ENCODE measurements at regions not wholly inside any gene's neighbourhood (a gene's known extent, or its start where the extent isn't known, plus 50 kb on each side); places are given as distances from the start of the nearest gene placed in this dataset.

- DNase-seq: no peak
Observed at GRCh38 chr4:123104310-123105025, 182.1 kb upstream of the NUDT6 start.

- no peak for DNase-seq
Observed at GRCh38 chr4:123105026-123105420, 182.6 kb upstream of the NUDT6 start.

DNA sequence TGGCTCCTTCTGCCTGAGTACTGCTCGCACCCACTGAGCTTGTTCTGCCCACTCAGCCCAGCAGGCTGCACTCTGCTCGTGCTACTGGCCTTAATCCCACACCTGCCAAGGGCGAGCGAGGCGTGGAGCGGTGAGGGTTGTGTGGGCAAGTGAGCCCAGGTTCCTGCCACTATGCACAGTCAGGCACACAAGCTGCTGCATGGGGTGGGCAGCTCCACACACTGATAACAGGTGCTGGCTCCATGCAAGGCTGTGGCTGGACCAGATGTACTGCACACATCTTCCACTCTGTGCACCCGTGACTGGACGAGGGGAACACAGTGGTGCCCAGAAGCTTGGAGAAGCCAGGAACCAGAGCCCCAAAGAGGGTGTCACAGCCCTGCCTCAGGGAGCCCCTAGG lies 184.3 kb upstream of the NUDT6 start:
- DNase-seq: no peak

- no peak for DNase-seq
Observed at GRCh38 chr4:123107444-123108252, 185.3 kb upstream of the NUDT6 start.

GRCh38 chr4:123109139-123109538 lies 186.7 kb upstream of the NUDT6 start:
- DNase-seq: no peak

GRCh38 chr4:123110147-123110546 lies 187.8 kb upstream of the NUDT6 start:
- DNase-seq: no peak

GRCh38 chr4:123110685-123111084 lies 188.3 kb upstream of the NUDT6 start:
- DNase-seq: no peak

- DNase-seq: no peak
Observed at GRCh38 chr4:123113155-123113554, 190.8 kb upstream of the NUDT6 start.

- no peak for DNase-seq
Observed at GRCh38 chr4:123114084-123114914, 191.9 kb upstream of the NUDT6 start.

- DNase-seq: no peak
Observed at GRCh38 chr4:123114915-123115756, 192.7 kb upstream of the NUDT6 start.

DNA sequence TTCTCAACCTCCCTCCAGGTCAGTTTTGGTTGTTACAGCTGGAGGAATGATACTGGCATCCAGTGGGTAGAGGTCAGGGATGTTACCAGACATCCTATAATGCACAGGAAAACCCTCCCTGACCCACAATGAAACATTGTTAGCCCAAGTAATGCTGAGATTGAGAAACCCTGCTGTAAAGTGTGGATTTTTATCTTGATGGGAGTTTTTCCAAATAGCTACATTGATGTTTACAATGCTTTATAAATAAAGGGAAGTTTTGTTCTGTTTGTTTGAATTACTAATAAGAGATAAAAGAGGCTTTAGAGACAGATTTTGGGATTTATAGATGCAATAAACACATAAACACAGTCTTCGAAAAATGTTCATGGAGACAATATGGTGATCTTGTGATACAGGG lies 194.0 kb upstream of the NUDT6 start:
- no peak for DNase-seq

GRCh38 chr4:123120473-123120872 lies 198.1 kb upstream of the NUDT6 start:
- no peak for DNase-seq

DNA sequence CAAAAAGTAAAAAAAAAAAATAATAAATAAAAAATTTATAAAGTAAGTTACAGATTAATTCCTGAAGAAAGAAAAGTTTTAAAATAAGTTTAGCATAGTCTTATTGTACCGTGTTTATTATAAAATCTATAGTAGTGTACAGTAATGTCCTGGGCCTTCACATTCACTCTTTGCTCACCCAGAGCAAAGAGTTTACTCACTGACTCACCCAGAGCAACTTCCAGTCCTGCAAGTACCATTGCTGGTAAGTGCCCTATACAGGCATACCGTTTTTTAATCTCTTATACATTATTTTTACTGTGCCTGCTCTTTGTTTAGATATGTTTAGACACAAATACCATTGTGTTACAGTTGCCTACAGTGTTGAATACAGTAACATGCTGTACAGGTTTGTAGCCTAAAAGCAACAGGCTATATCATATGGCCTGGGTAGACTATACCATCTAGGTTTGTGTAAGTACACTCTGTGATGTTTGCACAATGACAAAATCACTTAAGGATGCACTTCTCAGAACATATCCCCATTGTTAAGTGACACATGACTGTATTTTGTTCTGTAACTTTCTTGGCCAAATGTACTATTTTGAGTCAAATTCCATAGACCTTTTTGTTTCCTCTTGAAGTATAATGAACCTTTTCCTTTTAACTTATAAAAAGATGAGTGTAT lies 199.0 kb upstream of the NUDT6 start:
- no peak for DNase-seq

GRCh38 chr4:123125477-123125876 lies 203.1 kb upstream of the NUDT6 start:
- no peak for DNase-seq

GRCh38 chr4:123127218-123127617 lies 204.8 kb upstream of the NUDT6 start:
- DNase-seq: no peak

DNA sequence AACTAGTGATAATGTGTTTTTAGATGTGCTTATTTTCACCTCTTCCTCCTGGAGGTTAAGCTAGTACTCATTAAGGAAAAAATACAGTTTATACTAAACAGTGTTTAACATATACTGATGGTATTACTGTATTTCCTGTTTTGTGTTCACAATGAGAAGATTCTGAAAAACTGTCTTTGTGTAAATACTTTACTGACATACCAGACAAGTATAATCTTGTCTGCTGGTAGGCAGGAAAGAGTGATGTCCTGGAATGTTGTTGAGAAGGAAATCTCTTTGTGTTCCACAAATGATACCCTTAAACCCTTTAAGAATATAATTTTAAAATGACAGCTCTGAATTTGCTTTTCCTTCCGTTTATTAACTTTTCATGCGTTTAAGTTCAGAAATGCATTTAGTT lies 205.5 kb upstream of the NUDT6 start:
- no peak for DNase-seq

GRCh38 chr4:123133397-123134050 lies 211.1 kb upstream of the NUDT6 start:
- DNase-seq: no peak

- no peak for DNase-seq
Observed at GRCh38 chr4:123144616-123145015, 222.2 kb upstream of the NUDT6 start.

DNA sequence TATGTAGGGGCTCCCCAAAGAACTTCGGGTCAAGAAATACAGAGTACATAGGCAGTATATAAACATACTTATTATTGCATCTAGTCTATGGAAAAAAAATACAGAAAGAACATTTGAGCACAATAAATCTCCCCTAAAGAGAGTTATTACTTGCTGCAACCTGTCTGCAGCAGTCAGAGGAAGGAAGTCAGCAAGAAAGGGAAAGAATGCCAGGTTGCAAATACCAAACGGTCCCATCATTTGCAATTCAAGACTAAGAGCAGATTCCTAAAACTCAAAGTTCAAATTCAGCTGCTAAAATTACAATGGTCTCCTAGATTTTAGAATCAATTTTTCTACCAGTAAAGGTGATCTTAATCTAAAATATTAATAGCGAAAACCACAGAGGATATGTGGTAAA lies 236.2 kb upstream of the NUDT6 start:
- DNase-seq: no peak

DNA sequence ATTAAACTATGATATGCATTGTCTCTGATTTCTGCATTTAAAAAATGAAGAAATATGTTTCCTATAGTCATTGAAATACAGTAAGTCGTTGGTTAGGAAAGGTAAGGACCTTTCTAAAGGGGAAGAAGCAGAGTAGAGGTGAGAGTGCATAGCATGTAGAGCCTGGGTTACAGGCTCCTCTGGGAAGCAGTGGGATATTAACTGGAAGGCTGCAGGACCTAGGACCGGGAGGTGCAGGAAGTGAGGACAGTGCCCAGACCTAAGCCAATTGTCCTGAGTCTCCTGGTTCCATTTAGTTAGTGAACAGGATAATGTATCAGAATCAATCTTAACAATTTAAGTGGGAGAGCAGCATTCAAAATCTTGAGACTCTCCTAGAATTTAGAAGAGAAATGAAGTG lies 237.1 kb upstream of the NUDT6 start:
- DNase-seq: no peak

DNA sequence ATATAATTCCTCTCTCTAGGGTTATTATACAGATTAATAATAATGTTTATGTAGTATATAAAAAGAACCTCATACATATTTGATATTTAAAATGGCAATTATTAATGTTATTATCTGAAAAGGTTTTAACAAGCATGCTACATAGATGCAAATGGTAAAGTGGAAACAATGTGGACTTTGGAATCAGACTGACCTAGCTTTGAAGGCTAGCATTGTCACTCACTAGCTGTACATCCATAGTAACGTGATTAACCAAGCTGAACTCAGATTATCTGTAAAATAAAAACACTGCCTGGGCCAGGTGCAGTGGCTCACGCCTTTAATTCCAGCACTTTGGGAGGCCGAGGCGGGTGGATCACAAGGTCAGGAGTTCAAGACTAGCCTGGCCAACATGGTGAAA lies 233.7 kb upstream of the SPRY1 start:
- no peak for DNase-seq

DNA sequence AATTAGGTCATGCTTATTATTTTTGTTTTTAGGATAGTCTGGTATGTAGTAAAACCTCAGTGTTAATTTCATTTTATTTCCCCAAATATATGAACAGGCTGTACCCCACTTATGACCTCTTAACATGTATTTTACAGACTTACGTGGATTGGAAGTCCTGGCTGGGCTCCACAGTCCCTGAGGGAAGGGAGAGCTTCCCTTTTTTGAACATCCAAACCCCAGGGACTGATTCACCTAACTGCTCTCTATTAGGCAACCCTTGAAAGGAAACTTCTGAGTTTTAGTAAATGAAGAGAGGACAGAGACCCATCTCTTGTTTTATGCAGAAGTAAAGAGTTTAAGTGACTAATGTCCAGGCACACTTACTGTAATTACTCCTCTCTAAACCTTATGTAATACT lies 233.1 kb upstream of the SPRY1 start:
- no peak for DNase-seq
